HEK293 (cell line): ENCODE measurements at regions not wholly inside any gene's neighbourhood (a gene's known extent, or its start where the extent isn't known, plus 50 kb on each side); places are given as distances from the start of the nearest gene placed in this dataset.
"Not testable (repeated sequence)": the region's sequence is repeated elsewhere in the genome, so short reads cannot be mapped to it uniquely, and the experiment has no call there.

Source experiments
- ZBTB10 ChIP-seq: fragments of 450-650 bp; formaldehyde crosslinking; IDR thresholded peaks from 2 replicates; pipeline ENCODE4 v1.5.1; 2016; ENCODE audit warnings: missing biosample characterization, missing genetic modification characterization
- ZNF354C ChIP-seq: fragments of 450-650 bp; formaldehyde crosslinking; IDR thresholded peaks from 2 replicates; pipeline ENCODE4 v1.5.1; 2016; ENCODE audit warnings: missing biosample characterization, missing genetic modification characterization, low read depth, borderline replicate concordance
- ZNF530 ChIP-seq: fragments of 450-650 bp; formaldehyde crosslinking; IDR thresholded peaks from 2 replicates; pipeline ENCODE4 v1.5.1; 2016; ENCODE audit warnings: low read depth, missing biosample characterization, missing genetic modification characterization

GRCh38 chr1:213462374-213462773, 411.3 kb downstream of the RPS6KC1 start:
- TF ChIP-seq ZBTB10 (tag by site-specific recombination); ZNF354C (tag by site-specific recombination); ZNF530: not testable (repeated sequence)
